ENCODE measurements at regions not wholly inside any gene's neighbourhood (a gene's known extent, or its start where the extent isn't known, plus 50 kb on each side); places are given as distances from the start of the nearest gene placed in this dataset.

- Mint-ChIP-seq H3K9me3 (ENCODE audit: unreplicated experiment) (no peaks in the 10 kb centered on the region), H3K27ac (ENCODE audit: unreplicated experiment) (no peak overlapping the region), H3K4me1 (ENCODE audit: unreplicated experiment) (no peaks in the 10 kb centered on the region), H3K36me3 (ENCODE audit: unreplicated experiment) (no peaks in the 10 kb centered on the region), H3K4me3 (ENCODE audit: unreplicated experiment) (no peak overlapping the region), H3K27me3 (ENCODE audit: unreplicated experiment) (peaks cover 16% of the 10 kb centered on the region)
- TF ChIP-seq CTCF (IDR thresholded peaks at IDR 0.05), result no peak
- no peak for DNase-seq (ENCODE audit: extremely low spot score, unreplicated experiment)
Measured at GRCh38 chr7:25319707-25320106, 91.4 kb upstream of the NPVF start.

GRCh38 chr7:25320791-25321190 lies 92.5 kb upstream of the NPVF start:
- no peak overlapping the region for H3K27ac Mint-ChIP-seq (ENCODE audit: unreplicated experiment)
- TF ChIP-seq CTCF (IDR thresholded peaks at IDR 0.05), result no peak

GRCh38 chr7:25321424-25321823 lies 93.1 kb upstream of the NPVF start:
- Mint-ChIP-seq H3K36me3 (ENCODE audit: unreplicated experiment) (no peaks in the 10 kb centered on the region), H3K4me1 (ENCODE audit: unreplicated experiment) (no peaks in the 10 kb centered on the region), H3K9me3 (ENCODE audit: unreplicated experiment) (no peaks in the 10 kb centered on the region), H3K27me3 (ENCODE audit: unreplicated experiment) (peaks cover 16% of the 10 kb centered on the region), H3K27ac (ENCODE audit: unreplicated experiment) (no peak overlapping the region), H3K4me3 (ENCODE audit: unreplicated experiment) (no peak overlapping the region)
- no peak for TF ChIP-seq CTCF (IDR thresholded peaks at IDR 0.05)
- DNase-seq (ENCODE audit: extremely low spot score, unreplicated experiment), result no peak

More at GRCh38 chr7:25320791-25321190, 92.5 kb upstream of the NPVF start:
- Mint-ChIP-seq H3K4me3 (ENCODE audit: unreplicated experiment) (no peak overlapping the region), H3K36me3 (ENCODE audit: unreplicated experiment) (no peaks in the 10 kb centered on the region), H3K4me1 (ENCODE audit: unreplicated experiment) (no peaks in the 10 kb centered on the region), H3K27me3 (ENCODE audit: unreplicated experiment) (peaks cover 16% of the 10 kb centered on the region), H3K9me3 (ENCODE audit: unreplicated experiment) (no peaks in the 10 kb centered on the region)
- no peak for DNase-seq (ENCODE audit: extremely low spot score, unreplicated experiment)

- Mint-ChIP-seq H3K9me3 (ENCODE audit: unreplicated experiment) (no peaks in the 10 kb centered on the region), H3K27me3 (ENCODE audit: unreplicated experiment) (peaks cover 16% of the 10 kb centered on the region), H3K4me1 (ENCODE audit: unreplicated experiment) (no peaks in the 10 kb centered on the region), H3K36me3 (ENCODE audit: unreplicated experiment) (no peaks in the 10 kb centered on the region), H3K4me3 (ENCODE audit: unreplicated experiment) (no peak overlapping the region), H3K27ac (ENCODE audit: unreplicated experiment) (no peak overlapping the region)
- no peak for DNase-seq (ENCODE audit: extremely low spot score, unreplicated experiment)
- TF ChIP-seq CTCF (IDR thresholded peaks at IDR 0.05), result no peak
Measured at GRCh38 chr7:25322473-25322872, 94.2 kb upstream of the NPVF start.

GRCh38 chr7:25325186-25325757 lies 97.0 kb upstream of the NPVF start:
- no peaks in the 10 kb centered on the region for H3K4me1 Mint-ChIP-seq (ENCODE audit: unreplicated experiment)
- no peaks in the 10 kb centered on the region for H3K36me3 Mint-ChIP-seq (ENCODE audit: unreplicated experiment)
- H3K9me3 Mint-ChIP-seq (ENCODE audit: unreplicated experiment), result no peaks in the 10 kb centered on the region
- H3K27me3 Mint-ChIP-seq (ENCODE audit: unreplicated experiment), result peaks cover 10% of the 10 kb centered on the region
- no peak overlapping the region for H3K4me3 Mint-ChIP-seq (ENCODE audit: unreplicated experiment)
- H3K27ac Mint-ChIP-seq (ENCODE audit: unreplicated experiment), result no peak overlapping the region
- DNase-seq (ENCODE audit: extremely low spot score, unreplicated experiment), result no peak
- TF ChIP-seq CTCF (IDR thresholded peaks at IDR 0.05), result no peak
